Amniotic stem cell (primary cell): ENCODE measurements at regions not wholly inside any gene's neighbourhood (a gene's known extent, or its start where the extent isn't known, plus 50 kb on each side); places are given as distances from the start of the nearest gene placed in this dataset.
"Not testable (repeated sequence)": the region's sequence is repeated elsewhere in the genome, so short reads cannot be mapped to it uniquely, and the experiment has no call there.

Source experiments
- DNase-seq: peaks from one replicate; lab custom pipeline; 2025; lab: John Stamatoyannopoulos, UW

DNA sequence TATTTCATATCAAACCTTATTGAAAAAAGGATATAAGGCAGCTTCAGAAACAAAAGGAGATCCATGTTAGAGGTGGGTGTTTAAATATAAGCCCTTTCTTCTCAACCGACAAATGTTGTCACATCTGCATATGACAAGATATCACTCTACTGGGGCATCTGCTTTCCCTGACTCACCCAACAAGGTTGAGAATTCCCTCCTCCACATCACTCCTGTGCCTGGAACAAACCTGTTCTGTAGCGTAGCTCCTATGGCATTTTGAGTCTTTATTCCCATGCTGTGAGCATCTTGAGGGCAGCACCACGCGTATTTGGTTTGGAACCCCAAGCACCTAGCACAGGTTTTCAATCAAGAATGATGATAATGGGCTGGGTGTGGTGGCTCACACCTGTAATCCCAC, 59.4 kb upstream of the ZFHX3 start:
- no peak for DNase-seq

DNA sequence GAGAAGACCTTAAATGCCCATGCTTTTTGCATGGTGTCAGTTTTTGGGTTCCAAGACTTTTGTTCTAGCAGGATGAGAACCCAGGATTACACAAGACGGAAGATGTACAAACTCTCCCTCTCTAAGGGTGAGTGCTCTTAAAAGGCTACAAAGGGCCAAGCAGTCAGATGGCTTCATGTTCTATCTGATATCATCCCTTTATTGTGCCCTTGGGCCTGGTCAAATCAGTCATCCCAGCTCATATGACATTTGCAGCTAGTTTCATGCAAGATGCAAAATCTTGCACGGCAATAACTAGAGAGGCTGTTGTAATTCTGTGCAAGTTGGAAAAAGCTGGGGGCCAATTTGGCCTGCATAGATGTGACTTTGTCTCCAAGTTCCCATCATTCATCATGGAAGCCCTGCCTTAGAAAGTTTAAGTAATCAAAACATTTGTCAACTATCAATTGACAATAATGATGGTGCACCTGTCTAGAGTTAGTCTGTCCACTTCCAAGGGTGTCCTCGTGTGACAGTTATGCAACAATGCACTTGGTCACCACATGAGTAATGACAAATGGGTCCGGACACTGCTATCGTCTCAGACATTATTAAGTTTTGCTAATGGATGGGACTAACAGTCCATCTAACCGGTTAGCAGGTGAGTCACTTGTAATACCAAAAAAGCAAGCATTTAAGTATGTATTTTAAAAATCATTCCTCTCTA, 58.6 kb upstream of the ZFHX3 start:
- no peak for DNase-seq

DNA sequence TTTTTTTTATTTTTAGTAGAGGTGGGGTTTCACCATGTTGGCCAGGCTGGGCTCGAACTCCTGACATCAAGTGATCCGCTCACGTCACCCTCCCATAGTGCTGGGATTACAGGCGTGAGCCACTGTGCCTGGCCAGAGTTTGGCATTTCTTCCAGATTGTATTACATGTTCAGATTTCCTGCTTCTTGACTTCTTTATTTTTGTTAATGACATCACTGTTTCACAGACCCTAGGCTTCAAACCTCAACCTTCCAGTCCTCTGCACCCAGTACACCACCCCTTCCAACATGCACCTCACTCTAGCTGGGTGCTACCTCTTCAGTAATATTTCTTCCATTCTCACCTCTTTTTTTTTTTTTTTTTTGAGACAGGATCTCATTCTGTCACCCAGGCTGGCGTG, 53.6 kb upstream of the ZFHX3 start:
- DNase-seq, result no peak

DNA sequence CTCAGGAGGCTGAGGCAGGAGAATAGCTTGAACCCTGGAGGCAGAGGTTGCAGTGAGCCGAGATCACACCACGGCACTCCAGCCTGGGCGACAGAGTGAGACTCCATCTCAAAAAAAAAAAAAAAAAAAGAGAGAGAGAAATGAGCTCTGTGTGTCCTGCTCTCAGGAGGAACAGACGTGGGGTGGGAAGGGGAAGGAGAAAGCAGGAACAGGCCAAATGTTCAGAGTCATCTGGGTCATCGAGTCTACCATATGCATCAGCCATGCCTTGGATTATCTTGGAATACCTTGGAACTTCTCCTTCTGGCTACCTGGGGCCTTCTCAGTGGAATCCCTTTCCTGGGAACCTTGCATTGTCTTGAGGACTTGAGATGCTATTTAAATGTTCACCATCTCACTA, 51.7 kb upstream of the ZFHX3 start:
- not testable (repeated sequence) for DNase-seq
